Hepatic stellate cell (primary cell): ENCODE measurements at regions not wholly inside any gene's neighbourhood (a gene's known extent, or its start where the extent isn't known, plus 50 kb on each side); places are given as distances from the start of the nearest gene placed in this dataset.
"Not testable (repeated sequence)": the region's sequence is repeated elsewhere in the genome, so short reads cannot be mapped to it uniquely, and the experiment has no call there.

ENCODE experiments used
- DNase-seq: peaks from one replicate; pipeline ENCODE4 v3.0.0; 2011; ENCODE audit warnings: low spot score

DNA sequence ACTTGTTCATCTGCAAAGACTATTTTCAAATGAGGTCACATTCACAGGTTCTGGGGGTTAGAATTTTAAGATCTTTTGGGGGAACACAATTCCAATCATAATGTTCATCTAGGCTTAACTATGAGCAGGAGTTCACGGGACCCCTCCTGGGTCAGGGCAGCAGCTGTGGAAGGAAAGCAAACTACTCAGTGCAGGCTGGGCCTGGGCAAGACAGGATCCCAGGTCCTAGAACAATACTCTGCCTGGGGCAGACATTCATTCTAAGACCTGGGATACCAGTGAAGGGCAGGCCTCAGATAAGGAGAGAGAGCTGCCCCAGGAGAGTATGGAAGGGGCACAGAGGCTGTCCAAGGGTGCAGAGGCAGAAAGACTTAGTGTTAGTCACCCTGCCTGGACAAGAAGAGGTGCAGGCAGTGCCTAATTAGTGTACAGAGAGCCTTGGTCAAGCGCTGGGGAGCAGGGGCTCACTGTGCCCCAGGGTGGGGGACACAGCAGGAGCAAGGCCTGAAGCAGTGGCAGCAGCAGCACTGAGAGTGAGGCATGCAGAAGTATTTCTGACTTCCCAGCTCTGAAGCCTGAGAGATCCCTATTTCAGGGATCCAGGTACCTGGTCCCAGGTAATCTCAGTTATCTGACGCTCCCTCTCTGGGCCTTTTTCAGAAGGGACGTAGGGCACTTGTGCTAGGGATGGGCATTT, 123.0 kb upstream of the MAMLD1 start:
- DNase-seq = no peak

DNA sequence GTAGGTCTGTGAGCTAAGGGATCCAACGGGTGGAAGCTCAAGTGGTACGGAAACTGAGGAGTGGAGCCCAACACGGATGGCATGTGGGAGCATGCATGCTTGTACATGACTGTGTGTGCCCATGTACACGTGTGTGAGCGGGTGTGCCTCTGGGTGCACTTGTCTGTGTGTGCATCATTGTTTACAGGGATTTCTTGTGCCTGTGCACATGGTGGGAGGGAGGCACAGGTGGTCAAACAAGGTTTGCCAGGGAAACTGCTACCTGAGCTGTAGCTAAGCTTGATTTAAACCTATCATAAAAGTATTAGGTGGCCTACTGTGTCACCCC, 122.5 kb upstream of the MAMLD1 start:
- no peak for DNase-seq

DNA sequence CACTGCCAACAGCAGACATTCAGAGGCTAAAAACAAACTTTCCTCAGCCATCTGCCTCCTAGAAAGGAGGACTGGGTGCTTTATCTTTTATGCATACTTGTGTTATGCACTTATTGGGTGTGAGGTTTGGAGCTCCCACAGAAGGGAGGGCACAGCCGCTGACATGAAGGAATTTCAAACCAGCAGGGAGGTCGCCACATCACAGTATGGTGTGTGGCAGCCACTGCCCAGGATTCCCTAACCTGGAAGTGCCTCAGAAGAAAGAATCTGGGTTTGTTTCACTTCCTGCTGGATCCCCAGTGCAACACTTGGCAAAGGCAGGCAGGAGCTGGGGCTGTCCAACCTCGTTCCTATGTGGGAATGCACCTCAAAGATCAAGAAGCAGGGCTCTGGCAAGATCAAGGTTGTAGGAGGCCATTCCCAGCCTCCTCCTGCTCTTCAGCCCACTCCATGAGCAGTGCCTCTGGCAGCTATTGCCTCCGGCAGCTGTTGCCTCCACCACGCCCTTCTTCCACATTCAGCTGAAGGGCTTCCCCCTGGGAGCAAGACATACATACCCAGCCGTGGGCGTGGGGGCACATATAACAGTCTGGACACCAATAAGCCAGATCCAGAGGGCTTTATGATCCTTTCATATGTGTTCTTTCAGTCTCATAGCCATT, 109.0 kb upstream of the MAMLD1 start:
- DNase-seq = no peak

DNA sequence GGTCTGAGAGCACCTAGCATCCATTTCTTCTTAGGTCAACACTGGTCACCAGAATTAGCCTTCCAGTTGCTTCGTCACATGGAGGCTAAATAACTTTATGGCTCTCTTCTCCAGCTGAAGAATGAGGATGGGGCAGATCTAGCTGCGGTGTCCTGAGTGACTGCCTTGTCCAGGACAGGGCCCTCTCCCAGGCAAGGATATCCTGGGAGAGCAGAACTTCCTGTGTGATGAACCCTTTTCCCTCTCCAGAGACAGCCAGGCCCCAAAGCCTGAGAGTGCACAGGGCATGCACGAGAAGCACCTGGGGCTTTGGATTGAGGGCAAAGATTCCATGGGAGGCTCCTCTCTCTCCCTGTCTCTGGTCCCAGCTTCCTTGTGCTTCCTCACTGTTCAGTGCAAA, 108.2 kb upstream of the MAMLD1 start:
- no peak for DNase-seq

DNA sequence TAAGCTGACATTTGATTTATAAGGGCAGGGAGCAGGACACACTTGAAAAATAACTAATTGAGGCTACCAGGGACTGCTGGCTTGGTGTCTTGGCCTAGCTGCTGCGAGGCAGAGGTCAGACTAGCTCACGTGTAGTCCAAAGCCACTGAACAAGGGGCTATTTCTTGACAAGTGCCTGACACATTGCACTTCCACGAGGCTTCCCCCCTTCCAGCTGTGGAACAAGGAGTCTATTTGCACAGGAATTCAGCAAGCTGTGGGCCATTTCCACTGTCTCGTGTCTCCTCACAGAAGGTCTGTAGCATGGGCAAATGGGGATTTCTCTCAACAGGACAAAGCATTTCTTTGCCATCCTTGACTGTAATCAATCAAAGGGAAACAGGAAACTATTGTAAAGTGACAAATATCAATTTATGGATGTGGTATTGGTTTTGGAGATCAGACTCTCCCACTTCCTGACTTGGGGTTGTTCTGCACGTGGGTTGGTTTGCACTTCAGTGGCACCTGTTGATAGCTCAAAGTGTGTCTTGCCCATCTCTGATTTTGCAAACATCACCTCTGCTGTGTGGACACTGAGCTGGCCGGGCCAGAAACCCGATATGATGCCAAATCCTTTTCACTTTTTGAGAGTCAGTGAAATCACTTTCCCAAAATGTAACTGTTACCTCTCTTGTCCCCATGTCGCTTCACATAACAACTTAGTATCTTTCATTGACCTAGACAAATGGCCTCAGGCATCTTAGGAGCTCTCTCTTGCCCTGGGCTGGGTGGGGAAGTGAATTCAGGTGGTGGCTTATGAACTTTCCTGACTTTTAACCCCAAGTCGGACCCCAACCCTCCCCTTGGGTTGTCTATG, 107.4 kb upstream of the MAMLD1 start:
- no peak for DNase-seq

DNA sequence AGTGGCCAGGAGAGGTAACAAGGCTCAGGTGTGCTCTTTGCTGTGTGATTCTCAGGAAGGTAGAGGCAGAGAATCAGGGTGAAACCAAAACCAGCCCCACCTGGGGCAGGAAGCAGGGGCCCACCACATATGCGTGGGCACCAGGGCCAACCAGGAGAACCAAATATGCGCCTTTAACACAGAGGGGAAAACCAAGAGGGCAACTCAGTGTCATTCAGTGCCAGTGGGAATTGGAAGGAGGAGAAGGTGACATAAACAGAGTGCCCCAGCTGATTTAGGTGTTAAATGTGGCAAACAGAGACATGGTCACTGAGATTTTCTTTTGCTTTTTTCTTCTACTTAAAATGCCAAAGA, 106.8 kb upstream of the MAMLD1 start:
- no peak for DNase-seq

DNA sequence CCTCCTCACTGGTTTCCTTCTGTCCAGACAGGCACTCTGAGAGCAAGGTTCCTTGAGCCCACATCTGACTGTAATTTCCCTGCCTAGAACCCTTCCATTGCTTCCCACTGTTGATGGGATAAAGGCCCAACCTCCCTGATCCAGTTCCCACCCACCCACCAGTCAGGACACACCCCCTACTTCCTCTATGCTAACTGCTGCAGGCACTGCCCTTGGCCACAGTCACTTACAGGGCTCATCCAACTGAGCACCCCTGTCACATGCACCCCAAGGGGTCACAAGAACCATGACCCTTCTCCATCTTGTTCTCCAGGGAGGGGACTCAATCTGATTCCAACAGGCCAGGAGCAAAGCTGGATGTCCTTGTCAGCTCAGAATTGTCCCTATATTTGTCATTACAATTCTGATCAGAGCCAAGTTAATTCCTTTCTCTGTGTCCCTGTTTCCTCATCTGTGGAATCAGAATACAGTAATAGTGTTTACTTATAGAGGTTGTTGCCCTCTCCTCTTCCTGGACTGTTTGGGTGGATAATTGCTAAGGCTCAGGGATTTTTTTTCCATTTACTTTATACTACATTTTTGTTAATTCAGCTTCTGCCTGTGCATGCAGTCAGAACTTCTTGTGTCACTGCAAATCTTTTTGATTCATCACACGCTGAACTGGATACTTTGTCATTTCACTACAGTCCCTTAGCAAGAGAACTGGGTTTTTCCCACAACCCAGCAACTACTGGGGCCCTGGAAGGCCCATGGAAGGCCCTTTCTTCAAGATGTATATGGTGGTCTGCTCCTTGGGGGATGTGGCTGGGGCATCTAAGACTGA, 105.6 kb upstream of the MAMLD1 start:
- DNase-seq = no peak

DNA sequence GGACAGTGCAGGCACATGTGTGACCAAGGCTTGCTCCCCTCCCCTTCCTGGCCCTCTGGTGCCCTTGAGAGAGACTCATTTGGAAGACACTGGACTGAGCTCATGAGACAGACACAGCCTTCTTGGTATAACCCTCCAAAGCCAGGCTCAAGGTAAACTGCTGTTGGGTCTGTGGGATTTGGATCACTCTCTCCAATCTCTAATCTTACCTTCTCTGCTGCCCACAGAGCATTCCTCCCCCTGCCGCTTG, 105.0 kb upstream of the MAMLD1 start:
- DNase-seq = no peak

DNA sequence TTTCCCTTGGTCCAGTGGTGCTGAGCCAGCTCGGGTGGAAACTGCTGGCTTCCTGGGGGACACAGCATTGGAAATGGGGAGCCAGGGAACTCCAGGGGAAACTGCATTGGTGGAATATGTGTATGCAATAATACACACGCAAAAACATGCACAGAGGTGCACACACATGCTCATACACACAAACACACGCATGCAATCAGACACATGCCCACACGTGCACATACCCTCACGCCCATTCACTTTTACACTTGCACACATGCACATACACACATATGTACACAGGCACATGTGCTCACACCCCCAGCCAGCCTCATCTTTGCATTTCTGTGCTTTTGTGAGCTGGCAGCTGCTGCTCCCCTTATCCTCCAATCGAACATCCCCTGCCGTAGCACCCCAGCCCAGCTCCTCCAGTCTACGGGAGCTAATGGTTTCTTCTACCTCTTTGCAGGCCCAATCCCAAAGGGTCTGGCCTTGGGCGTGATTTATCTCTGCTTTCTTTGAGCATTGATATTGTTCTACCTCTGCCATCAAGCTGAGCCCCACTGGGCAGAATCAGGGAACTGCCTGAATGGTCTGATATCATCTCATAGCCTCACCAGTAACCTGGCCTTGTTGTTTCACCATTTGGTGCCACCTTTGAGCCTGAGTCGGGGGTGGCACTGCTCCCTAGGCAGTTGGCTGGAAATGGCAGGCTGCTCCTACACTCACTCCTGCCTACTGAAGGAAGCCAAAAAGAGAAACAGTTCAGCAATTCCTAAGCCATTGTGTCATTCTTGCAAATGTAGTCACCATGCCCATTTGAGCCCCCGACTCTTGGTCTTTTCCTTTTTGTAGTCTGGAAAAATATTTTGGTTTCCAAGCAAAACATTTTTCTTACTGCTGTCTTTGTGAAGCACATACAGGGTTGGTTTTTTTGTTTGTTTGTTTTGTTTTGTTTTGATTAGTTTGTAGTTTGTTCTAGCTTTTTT, 104.4 kb upstream of the MAMLD1 start:
- peak; percentile 24 for DNase-seq

DNA sequence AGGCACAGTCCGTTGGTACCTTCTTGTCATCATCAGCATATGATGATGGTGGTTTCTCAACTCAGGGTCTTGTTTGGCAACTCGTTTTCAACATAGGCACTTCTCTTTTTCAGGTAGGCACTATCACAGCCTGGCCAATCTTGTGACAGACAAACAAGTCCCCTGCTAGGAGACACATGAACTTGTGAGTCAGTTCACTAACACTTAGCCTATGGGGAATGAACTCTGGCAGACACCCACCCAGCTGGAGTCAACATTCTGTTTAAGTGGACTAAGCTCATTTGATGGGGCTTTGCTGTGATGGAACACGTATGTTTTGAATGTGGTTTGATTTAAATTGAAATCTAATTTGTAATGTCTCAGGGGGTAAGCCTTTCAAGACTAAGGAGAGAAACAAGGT, 100.7 kb upstream of the MAMLD1 start:
- no peak for DNase-seq

DNA sequence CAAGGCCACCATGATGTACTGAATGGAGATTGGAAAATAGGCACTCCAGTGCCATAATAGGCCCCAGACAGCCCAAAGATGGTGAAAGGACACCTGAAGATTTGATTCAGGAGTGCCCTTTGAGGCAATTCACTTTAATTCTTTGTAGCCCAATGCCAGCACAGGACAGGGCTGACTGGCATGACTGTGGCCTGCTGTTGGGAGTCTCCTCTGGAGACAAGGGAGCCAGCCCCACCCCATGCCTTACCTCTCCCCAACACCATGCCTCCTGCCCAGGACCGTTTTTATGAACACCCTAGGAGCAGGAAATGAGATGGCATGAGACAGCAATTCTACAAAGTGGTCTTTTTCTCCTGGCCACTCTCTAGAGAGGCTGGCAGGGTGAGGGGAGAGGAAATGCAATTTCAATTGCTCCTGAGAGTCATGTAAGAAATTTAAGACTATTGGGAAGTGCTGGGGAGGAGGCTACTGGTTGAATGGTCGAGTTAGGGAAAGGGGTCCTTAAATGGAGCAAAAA, 94.2 kb upstream of the MAMLD1 start:
- DNase-seq = no peak

DNA sequence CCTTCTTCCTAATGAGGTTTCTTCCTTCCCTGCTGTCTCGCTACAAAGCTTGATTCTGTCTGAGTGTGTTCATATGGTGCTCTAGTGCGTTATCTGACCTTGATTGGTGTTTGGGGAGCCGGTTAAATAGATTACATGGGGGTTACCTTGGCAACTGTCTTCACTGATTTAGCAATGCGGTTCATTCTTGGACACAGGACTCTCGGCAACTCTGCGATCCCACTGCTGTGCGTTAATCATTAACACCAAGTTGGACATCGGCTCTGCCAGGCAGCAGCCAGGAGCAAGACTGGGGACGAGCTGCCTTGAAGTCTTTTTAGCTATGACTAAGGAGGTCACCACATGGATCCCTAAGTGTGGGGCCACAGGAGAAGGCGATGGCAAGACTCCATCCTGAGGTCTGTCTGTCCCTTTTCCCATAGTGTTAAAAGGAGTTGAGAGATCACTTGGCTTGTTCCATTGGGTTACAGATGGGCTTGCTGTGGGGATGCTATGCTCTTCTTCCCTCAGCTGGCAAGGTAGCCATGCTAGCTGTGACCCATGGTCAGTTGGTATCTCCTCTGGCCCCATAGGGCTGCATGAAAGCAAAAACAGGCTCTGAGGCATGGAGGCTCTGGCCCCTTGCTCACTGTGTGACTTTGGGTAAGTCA, 93.4 kb upstream of the MAMLD1 start:
- no peak for DNase-seq

DNA sequence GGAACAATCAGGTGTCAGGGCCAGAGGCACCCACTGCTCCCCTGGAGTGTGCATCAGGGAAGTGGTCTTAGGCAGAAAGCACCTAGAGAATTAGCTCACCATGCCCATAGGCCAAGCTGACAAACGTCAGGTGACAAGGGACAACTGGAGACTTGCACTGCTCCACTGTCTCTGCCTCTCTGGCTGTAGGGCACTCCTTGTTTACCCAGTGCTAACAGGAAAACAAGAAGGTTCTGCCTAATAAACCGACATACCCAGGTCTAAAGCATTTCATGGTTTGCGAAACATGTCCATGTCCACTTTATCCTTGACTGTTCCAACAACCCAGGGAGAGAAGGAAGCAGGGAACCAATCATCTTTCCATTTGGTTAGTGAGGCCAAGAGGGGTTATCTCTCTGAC, 92.5 kb upstream of the MAMLD1 start:
- DNase-seq = no peak

DNA sequence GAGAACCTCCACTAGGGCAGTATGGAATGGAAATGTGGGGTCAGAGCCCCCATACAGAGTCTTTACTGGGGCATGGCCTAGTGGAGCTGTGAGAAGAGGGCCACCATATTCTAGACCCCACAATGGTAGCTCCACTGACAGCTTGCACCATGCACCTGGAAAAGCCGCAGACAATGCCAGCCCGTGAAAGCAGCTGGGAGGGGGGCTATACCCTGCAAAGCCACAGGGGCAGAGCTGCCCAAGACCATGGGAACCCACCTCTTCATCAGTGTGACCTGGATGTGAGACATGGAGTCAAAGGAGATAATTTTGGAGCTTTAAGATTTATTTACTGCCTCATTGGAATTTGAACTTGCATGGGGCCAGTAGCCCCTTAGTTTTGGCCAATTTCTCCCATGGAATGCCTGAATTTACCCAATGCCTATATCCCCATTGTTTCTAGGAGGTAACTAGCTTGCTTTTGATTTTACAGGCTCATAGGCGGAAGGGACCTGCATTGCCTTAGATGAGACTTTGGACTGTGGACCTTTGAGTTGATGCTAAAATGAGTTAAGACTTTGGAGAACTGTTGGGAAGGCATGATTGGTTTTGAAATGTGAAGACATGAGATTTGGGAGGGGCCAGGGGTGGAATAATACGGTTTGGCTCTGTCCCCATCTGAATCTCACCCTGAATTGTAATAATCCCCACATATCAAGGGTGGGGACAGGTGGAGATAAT, 89.4 kb upstream of the MAMLD1 start:
- DNase-seq = not testable (repeated sequence)

DNA sequence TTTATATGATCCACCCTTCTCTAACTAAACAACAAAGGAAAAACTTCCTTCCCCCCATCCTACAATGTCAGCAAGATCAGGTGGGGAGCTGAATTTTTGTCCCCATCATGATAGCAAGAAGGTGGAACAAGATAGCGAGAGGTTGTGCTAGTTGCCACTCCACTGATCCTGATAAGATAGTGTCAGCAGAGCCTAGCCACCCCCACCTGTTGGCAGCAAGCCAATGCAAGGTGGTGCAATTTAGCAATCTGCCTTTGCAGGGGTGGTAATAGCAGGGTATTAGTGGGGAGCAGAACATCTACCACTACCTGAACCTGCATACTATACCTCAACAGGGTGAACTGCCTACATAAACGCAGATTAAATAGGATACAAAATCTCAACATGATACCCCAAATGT, 80.2 kb upstream of the MAMLD1 start:
- DNase-seq = no peak

DNA sequence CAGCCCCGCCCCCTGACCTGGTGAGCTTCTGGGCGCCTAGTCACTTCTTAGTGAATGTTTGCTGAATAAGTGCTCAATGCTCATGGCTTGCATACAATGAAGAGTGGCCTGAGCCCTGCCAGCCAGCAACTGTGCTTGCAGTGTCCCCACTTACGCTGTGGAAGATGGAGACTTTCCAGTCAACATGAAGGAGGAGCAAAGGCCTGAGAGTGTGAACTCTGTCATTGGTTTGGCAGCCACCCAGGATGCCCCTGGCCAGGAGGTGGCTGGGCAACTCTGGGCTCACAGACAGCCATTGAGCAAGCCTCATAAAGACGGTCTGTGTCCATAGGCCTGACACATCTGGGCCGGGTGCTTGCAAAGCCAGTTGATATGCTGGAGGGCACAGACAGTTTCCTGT, 72.1 kb upstream of the MAMLD1 start:
- no peak for DNase-seq

DNA sequence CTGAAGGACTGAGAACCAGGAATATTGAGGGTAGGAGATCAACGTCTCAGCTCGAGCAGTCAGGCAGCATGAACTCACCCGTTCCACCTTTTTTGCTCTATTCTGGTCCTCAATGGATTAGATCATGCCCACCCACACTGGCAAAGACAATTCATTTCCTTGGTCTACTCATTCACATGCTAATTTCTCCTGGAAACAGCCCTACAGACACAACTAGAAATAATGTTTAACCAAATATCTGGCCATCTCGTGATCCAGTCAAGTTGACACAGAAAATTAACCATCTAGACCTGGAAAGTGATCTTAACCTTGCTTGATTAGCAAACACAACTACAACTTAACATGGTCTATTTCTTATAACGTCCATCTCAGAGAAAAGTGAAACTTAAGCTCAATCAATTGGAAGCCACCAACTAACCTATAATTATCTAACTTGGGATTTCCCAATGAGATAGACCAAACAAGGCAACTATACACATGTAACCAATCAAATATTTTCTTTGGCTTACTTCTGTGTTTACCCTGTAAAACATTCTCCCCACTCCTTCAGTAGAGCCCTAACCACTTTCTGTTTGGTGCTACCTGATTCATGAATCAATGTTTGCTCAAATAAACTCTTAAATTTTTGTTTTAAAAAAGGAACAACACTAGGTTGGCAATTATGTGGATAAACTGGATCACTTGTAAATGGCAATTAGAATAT, 69.7 kb upstream of the MAMLD1 start:
- no peak for DNase-seq

DNA sequence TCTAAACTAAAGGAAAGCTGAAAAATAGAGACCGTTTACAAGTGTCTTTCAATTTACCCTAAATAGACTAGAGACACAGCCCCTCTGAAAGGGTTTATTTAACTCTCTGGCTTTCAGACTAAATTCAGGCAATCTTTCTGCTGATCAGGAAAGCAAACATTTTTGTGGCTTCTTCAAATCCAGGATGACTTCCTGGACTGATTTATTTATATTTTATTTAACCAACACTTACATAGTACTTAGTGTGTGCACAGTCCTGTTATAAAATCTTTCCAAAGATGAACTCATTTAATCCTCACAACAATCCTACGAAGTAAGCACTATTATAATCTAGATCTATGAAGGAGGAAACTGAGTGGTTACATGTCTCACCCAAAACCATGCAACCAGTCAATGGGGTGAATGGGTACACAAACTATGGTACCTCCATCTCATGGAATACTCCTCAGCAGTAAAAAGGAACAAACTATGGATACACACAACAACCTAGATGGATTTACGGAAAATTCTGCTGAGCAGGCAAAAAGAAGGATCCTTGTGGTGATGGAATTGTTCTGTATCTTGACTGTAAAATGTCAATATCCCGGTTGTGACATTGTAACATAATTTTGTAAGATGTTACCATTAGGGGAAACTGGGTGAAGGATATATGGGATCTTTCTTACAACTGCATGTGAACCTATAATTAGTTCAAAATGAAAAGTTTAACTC, 64.1 kb upstream of the MAMLD1 start:
- DNase-seq = no peak

DNA sequence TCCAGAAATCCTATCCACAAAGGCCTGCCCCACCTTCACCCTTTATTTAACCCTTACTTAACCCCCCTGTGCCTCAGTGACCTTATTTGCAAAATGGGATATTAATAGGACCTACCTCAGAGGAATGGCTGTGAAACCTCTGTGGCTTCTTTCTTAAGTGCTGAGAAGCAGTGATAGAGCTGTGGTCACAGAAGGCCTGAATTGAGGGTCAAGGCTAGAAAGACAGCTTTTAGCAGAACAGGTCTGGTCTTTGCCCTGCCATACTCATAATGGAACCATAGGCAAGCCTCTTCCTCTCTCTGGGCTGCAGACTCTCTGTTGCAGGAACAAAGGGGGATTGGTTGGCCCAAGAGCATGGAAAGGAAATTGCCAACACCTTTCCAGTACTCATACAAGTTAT, 63.5 kb upstream of the MAMLD1 start:
- no peak for DNase-seq
